ENCODE measurements at regions not wholly inside any gene's neighbourhood (a gene's known extent, or its start where the extent isn't known, plus 50 kb on each side); places are given as distances from the start of the nearest gene placed in this dataset.

DNA sequence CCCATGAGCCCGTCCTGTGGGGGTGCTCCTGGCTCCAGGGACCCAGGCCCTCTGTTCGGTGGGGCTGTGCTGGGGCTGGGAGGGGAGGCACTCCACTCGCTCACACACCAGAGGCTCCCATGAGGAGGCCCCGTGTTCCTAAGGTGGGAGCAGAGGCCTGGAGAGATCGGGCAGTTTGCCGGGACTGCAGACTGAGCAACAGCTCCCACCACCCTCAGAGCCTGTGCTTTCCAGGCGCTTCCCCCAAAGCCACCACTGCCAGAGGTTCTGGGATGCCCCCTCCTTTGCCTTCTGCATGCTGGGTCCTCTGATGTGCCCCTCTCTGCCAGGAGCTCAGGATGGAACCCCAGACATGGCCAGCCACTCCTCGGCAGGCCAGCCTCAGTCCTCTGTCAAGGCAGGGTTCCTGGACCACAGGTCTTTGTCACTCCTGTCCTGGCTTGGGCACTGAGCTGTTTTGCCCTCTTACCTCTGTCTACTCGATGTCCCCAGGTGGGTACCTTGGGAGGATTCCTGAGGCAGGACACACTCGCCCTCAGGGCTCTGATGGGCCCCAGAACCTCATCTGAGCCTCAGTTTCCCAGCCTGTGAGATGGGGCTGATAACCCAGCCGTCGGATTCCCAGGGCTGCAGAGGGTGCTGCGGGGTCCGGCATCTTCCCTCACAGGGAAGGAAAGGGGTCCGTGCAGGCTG lies 80.8 kb downstream of the TSPAN17 start:
- DNase-seq (ENCODE audit: low spot score): no peak
- Mint-ChIP-seq H3K4me1 (ENCODE audit: low read depth) (peaks cover 2% of the 10 kb centered on the region), H3K27ac (no peak overlapping the region), H3K36me3 (ENCODE audit: low read depth) (no peaks in the 10 kb centered on the region), H3K4me3 (no peak overlapping the region), H3K27me3 (ENCODE audit: low read depth) (peaks cover 25% of the 10 kb centered on the region), H3K9me3 (no peaks in the 10 kb centered on the region)

DNA sequence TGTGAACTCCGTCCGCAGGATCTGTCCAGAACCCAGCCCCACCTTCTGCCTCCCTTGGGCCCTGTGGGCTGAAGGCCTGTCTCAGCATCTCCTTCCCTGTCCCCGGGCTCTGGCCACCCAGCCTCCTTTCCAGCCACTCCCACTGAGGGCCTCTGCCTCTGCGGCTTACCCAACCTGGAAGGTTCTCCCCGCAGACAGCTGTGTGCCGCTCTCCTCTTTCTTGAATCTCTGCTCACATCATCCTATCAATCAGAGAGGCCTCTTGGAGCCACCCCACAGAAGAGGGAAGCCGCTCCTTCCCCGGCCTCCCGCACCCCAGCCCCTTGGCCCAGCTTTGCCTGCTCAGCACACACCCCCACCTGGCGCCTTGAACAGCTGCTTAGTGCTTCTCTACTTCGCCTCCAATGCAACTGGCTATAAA lies 81.5 kb upstream of the UNC5A start:
- H3K4me1 Mint-ChIP-seq (ENCODE audit: low read depth): no peaks in the 10 kb centered on the region
- H3K4me3 Mint-ChIP-seq: no peak overlapping the region
- H3K27me3 Mint-ChIP-seq (ENCODE audit: low read depth): peaks cover 25% of the 10 kb centered on the region
- H3K36me3 Mint-ChIP-seq (ENCODE audit: low read depth): no peaks in the 10 kb centered on the region
- no peaks in the 10 kb centered on the region for H3K9me3 Mint-ChIP-seq
- no peak overlapping the region for H3K27ac Mint-ChIP-seq
- DNase-seq (ENCODE audit: low spot score): no peak

DNA sequence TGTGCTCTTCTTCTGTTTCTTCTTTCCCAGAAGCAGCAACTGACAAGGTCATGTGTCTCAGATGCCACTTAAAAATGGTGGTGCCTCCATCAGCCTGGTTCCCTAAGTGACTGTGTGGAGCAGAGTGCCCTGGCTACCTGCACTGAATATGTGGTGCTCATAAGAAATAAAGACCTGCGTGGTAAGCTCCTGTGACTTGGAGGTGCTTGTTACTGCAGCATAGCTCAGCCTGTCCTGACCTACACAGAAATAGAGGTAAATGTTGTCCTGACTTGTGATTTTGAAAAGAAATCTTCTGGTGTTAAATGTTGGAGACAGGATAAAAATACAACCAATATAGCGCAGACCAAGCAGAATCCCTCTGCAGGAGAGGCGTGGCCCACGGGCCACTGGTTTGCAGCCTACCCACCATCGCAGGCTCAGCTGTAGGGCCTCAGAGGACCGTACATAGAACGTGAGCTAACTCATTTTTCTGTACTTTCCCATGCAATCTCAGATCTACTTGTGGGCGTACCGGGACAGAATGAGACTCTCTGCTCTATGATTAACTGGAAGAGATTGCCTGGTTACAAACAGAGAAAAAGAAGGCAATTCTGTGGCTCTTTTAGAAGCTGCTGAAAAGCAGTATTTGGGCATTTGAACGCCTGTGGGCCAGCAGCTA lies 79.4 kb upstream of the UNC5A start:
- Mint-ChIP-seq H3K4me1 (ENCODE audit: low read depth) (no peaks in the 10 kb centered on the region), H3K9me3 (no peaks in the 10 kb centered on the region), H3K27me3 (ENCODE audit: low read depth) (peaks cover 14% of the 10 kb centered on the region), H3K4me3 (no peak overlapping the region), H3K36me3 (ENCODE audit: low read depth) (no peaks in the 10 kb centered on the region), H3K27ac (no peak overlapping the region)
- no peak for DNase-seq (ENCODE audit: low spot score)

DNA sequence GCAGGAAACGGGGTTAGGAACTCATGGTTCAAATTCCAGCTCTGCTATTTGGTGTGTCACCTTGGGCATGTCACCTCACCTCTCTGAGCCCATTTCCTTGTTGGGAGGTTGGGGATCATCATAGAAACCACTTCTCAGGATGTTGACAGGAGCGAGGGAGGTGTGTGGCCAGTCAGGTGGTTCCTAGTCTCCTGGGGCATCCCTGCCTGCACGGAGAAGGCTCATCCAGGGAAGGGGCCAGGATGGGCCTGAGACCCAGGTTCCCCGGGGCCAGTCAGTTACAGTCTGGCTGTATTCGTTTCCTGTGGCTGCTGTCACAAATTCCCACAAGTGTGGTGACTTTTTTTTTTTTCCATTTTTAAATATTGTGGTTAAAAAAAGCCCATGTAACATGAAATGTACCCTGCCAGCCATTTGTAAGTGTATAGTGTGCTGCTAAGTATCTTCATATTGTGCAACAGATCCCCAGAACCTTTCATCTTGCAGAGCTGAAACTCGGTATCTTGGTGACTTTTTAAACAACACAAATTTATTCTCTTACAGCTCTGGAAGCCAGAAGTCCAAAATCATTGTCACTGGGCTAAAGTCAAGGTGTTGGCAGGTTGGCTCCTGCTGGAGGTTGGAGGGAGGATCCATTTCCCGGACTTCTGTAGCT lies 78.7 kb upstream of the UNC5A start:
- Mint-ChIP-seq H3K36me3 (ENCODE audit: low read depth) (no peaks in the 10 kb centered on the region), H3K4me3 (no peak overlapping the region), H3K27ac (no peak overlapping the region), H3K9me3 (no peaks in the 10 kb centered on the region), H3K27me3 (ENCODE audit: low read depth) (peaks cover 14% of the 10 kb centered on the region), H3K4me1 (ENCODE audit: low read depth) (no peaks in the 10 kb centered on the region)
- DNase-seq (ENCODE audit: low spot score): no peak

DNA sequence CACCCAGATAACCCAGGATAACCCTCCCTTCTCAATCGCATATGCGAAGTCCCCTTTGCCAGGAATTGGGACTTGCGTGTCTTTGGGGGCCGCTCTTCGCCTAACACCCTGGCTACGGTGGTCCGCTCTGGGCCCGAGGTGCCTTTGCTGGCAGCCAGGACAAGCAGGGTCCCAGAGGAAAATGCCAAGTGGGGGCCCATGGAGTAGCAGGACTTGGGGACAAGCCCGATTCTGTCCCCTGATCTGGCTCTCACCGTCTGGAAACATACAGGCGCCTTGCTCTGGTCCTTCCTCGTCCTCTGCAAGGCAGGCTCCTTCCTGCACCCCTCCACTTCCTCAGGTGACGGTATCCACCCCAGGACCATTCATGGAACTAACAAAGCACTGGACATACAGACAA lies 78.1 kb upstream of the UNC5A start:
- no peak overlapping the region for H3K4me3 Mint-ChIP-seq
- no peak overlapping the region for H3K27ac Mint-ChIP-seq
- H3K9me3 Mint-ChIP-seq: no peaks in the 10 kb centered on the region
- no peak for DNase-seq (ENCODE audit: low spot score)
- H3K4me1 Mint-ChIP-seq (ENCODE audit: low read depth): no peaks in the 10 kb centered on the region
- no peaks in the 10 kb centered on the region for H3K36me3 Mint-ChIP-seq (ENCODE audit: low read depth)
- peaks cover 16% of the 10 kb centered on the region for H3K27me3 Mint-ChIP-seq (ENCODE audit: low read depth)

DNA sequence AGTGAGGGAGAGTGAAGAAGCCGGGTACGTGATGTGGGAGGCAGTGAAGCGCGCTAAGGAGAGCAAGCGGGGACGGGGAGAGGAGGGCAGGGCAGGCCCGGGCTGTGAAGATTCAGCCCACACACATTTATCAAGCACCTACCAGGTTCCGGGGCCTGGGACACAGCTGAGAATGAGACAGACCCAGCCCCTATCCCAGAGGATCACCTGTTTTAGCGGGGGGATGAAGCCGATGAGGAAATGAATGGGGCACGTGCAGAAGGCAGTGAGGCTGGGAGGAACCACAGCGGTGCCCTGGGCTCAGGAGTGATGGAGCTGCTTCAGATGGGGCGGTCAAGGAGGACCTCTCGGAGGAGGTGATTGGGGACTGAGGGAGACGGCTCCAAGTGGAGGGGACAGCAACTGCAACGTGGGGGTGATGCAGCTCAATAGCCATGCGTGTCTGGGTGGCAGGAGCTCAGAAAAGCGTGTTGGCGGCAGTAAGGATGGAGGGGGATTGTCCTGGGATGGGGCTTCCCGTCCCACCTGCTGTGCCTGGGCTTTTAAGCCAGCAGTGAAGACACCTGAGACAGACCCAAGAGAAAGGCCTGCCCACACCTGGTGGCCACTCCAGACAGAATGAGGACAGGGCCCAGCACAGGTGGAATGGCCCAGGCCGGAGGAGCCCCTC lies 77.5 kb upstream of the UNC5A start:
- Mint-ChIP-seq H3K36me3 (ENCODE audit: low read depth) (no peaks in the 10 kb centered on the region), H3K4me1 (ENCODE audit: low read depth) (no peaks in the 10 kb centered on the region), H3K27me3 (ENCODE audit: low read depth) (peaks cover 16% of the 10 kb centered on the region), H3K27ac (no peak overlapping the region), H3K4me3 (no peak overlapping the region), H3K9me3 (no peaks in the 10 kb centered on the region)
- DNase-seq (ENCODE audit: low spot score): no peak

DNA sequence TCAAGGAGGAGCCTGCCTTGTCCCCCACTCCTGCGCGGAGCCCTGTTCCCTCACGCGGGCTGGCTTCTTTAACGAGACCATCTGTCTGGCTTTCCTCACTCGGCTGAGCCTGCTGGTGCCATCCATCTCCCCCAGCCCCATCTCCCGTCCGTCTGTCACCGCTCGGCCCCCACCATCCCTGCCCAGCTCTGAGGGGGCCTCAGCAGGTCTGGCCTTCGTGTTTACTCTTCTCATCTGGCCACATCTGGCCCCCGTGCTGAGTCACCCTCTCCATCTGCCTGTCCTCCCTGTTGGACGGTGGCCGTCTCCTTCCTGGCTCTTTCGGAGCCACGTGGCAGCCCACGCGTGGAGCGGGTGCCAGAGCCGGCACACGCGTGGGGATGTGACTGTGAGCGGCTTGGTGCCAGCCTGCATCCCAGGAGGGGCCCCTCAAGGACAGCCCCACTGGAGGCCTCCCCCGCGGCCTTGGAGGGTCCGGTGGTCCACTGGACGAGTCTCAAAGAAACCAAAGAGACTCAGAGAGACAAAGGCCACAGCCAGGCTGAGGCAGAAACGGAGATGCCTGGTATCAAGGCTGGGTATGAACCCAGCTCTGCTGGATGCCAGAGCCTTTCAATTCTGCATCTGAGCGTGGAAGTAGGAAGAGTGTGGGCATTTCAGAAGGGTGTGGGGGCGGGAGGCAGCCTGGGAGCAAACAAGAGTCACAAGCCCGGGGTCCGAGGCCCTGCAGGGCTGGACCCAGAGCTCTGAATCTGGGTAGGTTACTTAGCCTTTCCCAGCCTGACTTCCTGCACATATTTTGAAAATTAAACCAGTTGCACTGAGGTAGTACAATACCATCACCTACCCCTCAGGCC lies 76.7 kb upstream of the UNC5A start:
- peaks cover 21% of the 10 kb centered on the region for H3K27me3 Mint-ChIP-seq (ENCODE audit: low read depth)
- no peaks in the 10 kb centered on the region for H3K4me1 Mint-ChIP-seq (ENCODE audit: low read depth)
- no peak overlapping the region for H3K4me3 Mint-ChIP-seq
- no peak overlapping the region for H3K27ac Mint-ChIP-seq
- DNase-seq (ENCODE audit: low spot score): no peak
- H3K36me3 Mint-ChIP-seq (ENCODE audit: low read depth): no peaks in the 10 kb centered on the region
- H3K9me3 Mint-ChIP-seq: no peaks in the 10 kb centered on the region

DNA sequence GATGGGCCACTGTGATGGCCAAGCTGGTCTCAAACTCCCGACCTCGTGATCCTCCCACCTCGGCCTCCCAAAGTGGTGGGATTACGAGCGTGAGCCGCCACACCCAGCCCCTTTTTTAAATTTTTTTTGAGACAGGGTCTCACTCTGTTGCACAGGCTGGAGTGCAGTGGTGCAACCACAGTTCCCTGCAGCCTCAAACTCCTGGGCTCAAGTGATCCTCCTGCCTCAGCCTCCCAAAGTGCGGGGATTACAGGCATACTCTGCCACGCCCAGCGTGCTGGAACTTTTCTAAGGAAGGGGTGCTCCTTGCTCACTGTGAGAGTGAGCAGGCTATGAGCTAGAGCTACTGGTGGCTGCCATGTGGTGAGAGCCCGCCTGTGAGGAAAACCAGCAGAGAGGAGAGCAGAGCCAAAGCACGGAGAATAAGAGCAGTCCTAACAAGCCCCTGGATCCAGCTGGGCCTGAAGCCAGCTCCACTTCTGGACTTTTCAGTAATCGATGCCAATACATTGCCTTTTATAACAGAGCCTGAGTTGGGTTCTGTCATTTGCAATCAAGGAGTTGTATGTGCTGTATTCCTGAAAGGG lies 75.5 kb upstream of the UNC5A start:
- Mint-ChIP-seq H3K36me3 (ENCODE audit: low read depth) (no peaks in the 10 kb centered on the region), H3K27ac (no peak overlapping the region), H3K27me3 (ENCODE audit: low read depth) (peaks cover 27% of the 10 kb centered on the region), H3K4me3 (no peak overlapping the region), H3K4me1 (ENCODE audit: low read depth) (no peaks in the 10 kb centered on the region), H3K9me3 (no peaks in the 10 kb centered on the region)
- no peak for DNase-seq (ENCODE audit: low spot score)

DNA sequence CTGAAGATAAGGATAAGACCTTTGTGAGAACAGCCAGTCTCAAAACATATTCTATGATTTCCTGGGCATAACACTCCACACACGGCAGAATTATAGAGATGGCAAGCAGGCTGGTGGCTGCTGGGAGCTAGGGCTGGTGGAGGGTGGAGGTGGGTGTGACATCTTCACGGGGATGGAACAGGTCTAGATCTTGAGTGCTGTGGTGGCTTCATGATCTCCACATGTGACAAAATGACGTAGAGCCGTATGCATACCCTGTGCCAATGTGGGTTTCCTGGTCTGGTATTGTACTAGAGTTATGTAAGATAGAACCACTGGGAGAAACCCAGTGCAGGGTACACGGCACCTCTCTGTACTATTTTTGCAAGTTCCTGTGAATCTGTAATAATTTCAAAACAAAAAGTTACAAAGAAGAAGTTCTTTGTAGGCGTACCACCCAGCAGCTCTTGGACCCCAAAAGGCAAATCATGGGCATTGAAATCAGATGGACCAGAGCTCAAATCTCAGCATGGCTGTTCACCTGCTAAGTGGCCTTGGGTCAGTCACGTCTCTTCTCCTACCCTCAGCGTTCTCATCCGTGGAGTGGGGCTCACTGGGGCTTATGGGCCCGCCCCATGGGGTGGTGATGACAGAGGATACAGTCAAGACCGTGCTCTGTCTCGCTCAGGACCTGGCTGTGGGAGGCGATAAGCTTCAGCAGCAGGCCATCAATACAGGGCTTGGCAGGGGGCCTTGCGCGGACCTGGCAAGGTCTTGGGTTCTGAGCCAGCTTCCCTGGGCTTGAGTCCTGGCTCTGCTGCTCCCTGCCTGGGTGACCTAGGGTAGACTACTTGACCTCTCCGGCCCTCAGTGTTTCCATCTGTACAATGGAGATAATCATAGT lies 74.7 kb upstream of the UNC5A start:
- Mint-ChIP-seq H3K27me3 (ENCODE audit: low read depth) (peaks cover 32% of the 10 kb centered on the region), H3K4me1 (ENCODE audit: low read depth) (no peaks in the 10 kb centered on the region), H3K36me3 (ENCODE audit: low read depth) (no peaks in the 10 kb centered on the region), H3K27ac (no peak overlapping the region), H3K4me3 (no peak overlapping the region), H3K9me3 (no peaks in the 10 kb centered on the region)
- DNase-seq (ENCODE audit: low spot score): no peak

DNA sequence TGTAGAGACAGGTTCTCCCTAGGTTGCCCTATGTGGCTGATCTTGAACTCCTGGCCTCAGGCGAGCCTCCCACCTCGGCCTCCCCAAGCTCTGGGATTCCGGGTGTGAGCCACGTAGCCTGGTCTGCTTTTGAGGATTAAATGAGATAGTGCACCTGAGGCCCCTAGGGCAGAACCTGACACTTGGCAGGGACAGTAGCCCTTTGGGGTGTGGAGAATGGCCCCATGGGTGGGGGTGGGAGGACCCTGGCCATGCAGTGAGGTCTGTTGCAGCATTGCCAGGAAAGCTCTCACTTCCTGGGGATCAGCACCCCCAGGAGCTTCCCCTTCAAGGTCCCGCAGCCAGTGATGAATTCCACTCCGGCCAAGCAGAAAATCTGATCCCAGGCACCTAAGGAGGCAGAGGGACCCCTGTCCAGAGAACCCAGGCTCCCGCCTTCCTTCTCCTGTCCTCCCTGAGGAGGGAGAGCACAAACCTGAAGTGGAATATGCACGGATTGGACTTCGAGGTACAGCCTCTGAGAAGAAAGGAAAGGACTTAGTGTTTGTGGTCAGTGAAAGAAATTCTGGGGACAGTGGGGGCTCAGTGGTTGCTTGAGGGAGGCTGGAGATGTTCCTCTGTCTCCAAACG lies 73.9 kb upstream of the UNC5A start:
- Mint-ChIP-seq H3K9me3 (no peaks in the 10 kb centered on the region), H3K4me1 (ENCODE audit: low read depth) (no peaks in the 10 kb centered on the region), H3K27ac (no peak overlapping the region), H3K4me3 (no peak overlapping the region), H3K36me3 (ENCODE audit: low read depth) (no peaks in the 10 kb centered on the region), H3K27me3 (ENCODE audit: low read depth) (peaks cover 36% of the 10 kb centered on the region)
- no peak for DNase-seq (ENCODE audit: low spot score)

DNA sequence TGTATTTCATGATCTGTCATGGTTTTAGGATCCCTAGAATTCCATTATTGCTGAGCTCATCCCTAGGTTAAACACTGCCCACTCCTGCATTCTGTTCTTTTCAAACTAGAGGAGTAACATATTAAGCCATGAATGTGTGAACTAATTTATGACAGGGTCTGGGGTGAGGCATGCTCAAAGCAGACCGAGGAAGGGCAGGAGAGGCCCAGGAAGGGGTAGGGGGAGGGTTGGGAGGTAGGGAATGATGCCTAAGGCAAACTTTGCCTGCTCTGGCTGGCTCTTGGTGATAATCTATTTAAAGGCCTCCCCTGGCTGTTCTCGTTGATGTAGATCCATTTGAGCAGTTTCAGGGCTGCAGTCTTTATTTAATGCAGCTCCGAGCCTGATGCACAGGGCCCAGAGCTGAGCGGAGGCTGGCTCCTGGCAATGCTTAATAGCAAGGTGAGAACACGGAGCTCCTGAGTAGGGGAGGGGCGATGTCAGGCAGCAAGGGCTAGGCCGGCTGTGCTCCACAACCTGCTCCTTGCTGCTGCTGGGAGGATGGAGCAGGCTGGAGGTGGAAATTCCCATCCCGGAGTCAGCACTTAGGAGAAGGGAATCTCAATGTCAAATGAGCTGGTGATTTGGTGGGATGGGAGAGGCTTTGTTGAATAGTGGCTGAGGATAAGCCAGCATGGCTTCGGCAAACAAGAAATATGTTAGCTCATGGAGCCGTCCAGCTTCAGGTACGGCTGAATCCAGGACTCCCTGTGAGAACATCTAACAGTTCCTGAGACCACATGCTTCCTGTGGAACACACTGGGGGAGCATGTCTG lies 73.2 kb upstream of the UNC5A start:
- peaks cover 44% of the 10 kb centered on the region for H3K27me3 Mint-ChIP-seq (ENCODE audit: low read depth)
- no peaks in the 10 kb centered on the region for H3K36me3 Mint-ChIP-seq (ENCODE audit: low read depth)
- H3K4me1 Mint-ChIP-seq (ENCODE audit: low read depth): no peaks in the 10 kb centered on the region
- H3K9me3 Mint-ChIP-seq: no peaks in the 10 kb centered on the region
- no peak overlapping the region for H3K4me3 Mint-ChIP-seq
- H3K27ac Mint-ChIP-seq: no peak overlapping the region
- no peak for DNase-seq (ENCODE audit: low spot score)
